ENCODE measurements at regions not wholly inside any gene's neighbourhood (a gene's known extent, or its start where the extent isn't known, plus 50 kb on each side); places are given as distances from the start of the nearest gene placed in this dataset.
A peak's percentile ranks its signal among the peaks of the same experiment; 100 is the strongest.

DNA sequence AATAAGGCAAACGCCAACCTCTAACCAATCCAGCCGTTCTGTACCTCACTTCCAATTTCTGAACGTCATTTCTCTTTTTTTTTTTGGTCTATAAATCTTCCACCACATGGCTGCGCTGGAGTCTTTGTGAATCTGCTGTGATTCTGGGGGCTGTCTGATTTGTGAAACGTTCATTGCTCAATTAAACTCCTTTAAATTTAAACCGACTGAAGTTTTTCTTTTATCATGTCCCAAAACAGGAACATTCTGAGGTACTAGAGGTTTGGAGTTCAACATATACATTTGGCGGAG lies 65.5 kb upstream of the BACH1 start:
- H3K4me3 ChIP-seq, result no peak overlapping the region
- TF ChIP-seq, protein P1, sequence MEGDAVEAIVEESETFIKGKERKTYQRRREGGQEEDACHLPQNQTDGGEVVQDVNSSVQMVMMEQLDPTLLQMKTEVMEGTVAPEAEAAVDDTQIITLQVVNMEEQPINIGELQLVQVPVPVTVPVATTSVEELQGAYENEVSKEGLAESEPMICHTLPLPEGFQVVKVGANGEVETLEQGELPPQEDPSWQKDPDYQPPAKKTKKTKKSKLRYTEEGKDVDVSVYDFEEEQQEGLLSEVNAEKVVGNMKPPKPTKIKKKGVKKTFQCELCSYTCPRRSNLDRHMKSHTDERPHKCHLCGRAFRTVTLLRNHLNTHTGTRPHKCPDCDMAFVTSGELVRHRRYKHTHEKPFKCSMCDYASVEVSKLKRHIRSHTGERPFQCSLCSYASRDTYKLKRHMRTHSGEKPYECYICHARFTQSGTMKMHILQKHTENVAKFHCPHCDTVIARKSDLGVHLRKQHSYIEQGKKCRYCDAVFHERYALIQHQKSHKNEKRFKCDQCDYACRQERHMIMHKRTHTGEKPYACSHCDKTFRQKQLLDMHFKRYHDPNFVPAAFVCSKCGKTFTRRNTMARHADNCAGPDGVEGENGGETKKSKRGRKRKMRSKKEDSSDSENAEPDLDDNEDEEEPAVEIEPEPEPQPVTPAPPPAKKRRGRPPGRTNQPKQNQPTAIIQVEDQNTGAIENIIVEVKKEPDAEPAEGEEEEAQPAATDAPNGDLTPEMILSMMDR (IDR thresholded peaks at IDR 0.05), result no peak
- TF ChIP-seq POLR2AphosphoS5 (IDR thresholded peaks at IDR 0.05) (no peak), POLR2A (IDR thresholded peaks at IDR 0.05) (no peak), EP300 (IDR thresholded peaks at IDR 0.05) (no peak)
- no peaks in the 10 kb centered on the region for H3K27me3 ChIP-seq
- no peaks in the 10 kb centered on the region for H3K9me3 ChIP-seq
- no peak for DNase-seq
- no peaks in the 10 kb centered on the region for H3K36me3 ChIP-seq
- peaks cover 7 to 18% (median 12%) of the 10 kb centered on the region in 4 donors for H3K4me1 ChIP-seq
- 49 to 52% methylated on average over 7 of the region's 7 CpGs for WGBS, 2 donors
- no peak for ATAC-seq (ENCODE audit: low FRiP score in 2 of 2)
- H3K27ac ChIP-seq, result no peak overlapping the region

GRCh38 chr21:29233611-29234540 lies 64.8 kb upstream of the BACH1 start:
- no peak overlapping the region for H3K27ac ChIP-seq
- ATAC-seq (ENCODE audit: low FRiP score in 2 of 2), result no peak
- TF ChIP-seq POLR2AphosphoS5 (IDR thresholded peaks at IDR 0.05), result no peak
- TF ChIP-seq EP300 (IDR thresholded peaks at IDR 0.05), result no peak
- no peak for TF ChIP-seq POLR2A (IDR thresholded peaks at IDR 0.05)
- TF ChIP-seq, protein P1 (IDR thresholded peaks at IDR 0.05), result no peak
- H3K4me1 ChIP-seq, result peaks cover 7 to 18% (median 13%) of the 10 kb centered on the region in 4 donors
- DNase-seq, result no peak
- no peak overlapping the region for H3K4me3 ChIP-seq
- no peaks in the 10 kb centered on the region for H3K9me3 ChIP-seq
- WGBS, 2 donors, result 83 to 89% methylated on average over 11 of the region's 11 CpGs
- no peaks in the 10 kb centered on the region for H3K27me3 ChIP-seq
- H3K36me3 ChIP-seq, result no peaks in the 10 kb centered on the region

DNA sequence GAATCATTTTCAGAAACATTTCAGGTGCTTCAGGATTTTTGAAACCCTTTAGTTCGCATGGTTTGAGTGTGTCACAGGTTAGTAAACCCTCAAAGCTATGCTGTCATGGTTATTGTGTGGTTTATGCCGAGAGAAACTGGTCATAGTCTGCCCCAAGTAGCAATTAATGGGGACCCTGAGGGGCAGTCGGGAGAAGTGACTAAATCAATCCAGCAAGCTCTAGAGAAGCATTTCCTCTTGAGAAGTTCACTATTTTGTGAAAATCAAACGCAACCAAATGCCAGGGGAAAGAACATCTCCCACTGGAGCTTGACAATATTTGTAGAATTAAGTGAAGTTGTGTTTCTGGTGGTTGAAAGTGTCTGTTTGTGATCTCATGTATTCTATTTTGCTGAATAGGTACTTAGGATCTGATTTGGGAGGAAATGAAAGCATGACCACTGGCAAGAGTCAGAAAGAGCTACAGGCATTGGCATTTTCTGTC lies 63.0 kb upstream of the BACH1 start:
- H3K27ac ChIP-seq, result peak overlapping the region in 3 of 4 donors; percentile 1 to 41 (median 32)
- TF ChIP-seq, protein P1 (IDR thresholded peaks at IDR 0.05), result no peak
- TF ChIP-seq POLR2A (IDR thresholded peaks at IDR 0.05), result no peak
- TF ChIP-seq EP300 (IDR thresholded peaks at IDR 0.05), result no peak
- TF ChIP-seq POLR2AphosphoS5 (IDR thresholded peaks at IDR 0.05), result no peak
- no peak for DNase-seq
- no peaks in the 10 kb centered on the region for H3K27me3 ChIP-seq
- H3K36me3 ChIP-seq, result no peaks in the 10 kb centered on the region
- H3K4me1 ChIP-seq, result peaks cover 7 to 18% (median 13%) of the 10 kb centered on the region in 4 donors
- no peak overlapping the region for H3K4me3 ChIP-seq
- no peak for ATAC-seq (ENCODE audit: low FRiP score in 2 of 2)
- WGBS, 2 donors, result 53 to 60% methylated on average over 4 of the region's 4 CpGs
- no peaks in the 10 kb centered on the region for H3K9me3 ChIP-seq

DNA sequence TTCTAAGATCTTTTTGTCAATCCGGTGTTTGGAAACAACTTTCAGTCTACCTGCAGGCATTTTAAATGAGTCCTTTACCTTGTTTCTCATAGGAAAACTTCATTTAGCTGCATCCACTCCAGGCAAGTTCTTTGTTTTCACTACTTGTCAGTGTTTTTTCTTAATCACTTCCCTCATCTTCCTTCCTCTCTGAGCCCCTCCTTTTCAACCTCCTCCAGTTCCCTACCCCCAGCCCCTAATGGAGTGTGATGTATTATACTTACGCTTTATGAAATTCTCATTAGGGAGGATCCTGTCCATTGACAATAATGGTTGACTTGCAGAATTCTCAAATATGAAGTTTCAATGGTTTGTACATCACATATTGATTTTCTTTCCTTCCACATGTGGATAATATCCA lies 62.5 kb upstream of the BACH1 start:
- no peaks in the 10 kb centered on the region for H3K36me3 ChIP-seq
- H3K27me3 ChIP-seq, result no peaks in the 10 kb centered on the region
- no peak for DNase-seq
- WGBS, 2 donors, result 56 to 58% methylated on average over 2 of the region's 2 CpGs
- no peak for ATAC-seq (ENCODE audit: low FRiP score in 2 of 2)
- TF ChIP-seq, protein P1 (IDR thresholded peaks at IDR 0.05), result no peak
- TF ChIP-seq EP300 (IDR thresholded peaks at IDR 0.05), result no peak
- TF ChIP-seq POLR2A (IDR thresholded peaks at IDR 0.05), result no peak
- no peak for TF ChIP-seq POLR2AphosphoS5 (IDR thresholded peaks at IDR 0.05)
- H3K27ac ChIP-seq, result peak overlapping the region in 3 of 4 donors; percentile 1 to 57 (median 41)
- H3K9me3 ChIP-seq, result no peaks in the 10 kb centered on the region
- no peak overlapping the region for H3K4me3 ChIP-seq
- H3K4me1 ChIP-seq, result peaks cover 7 to 18% (median 13%) of the 10 kb centered on the region in 4 donors

All from upper lobe of left lung (tissue), 6 donors.